HCT116 (cell line): ENCODE measurements at regions not wholly inside any gene's neighbourhood (a gene's known extent, or its start where the extent isn't known, plus 50 kb on each side); places are given as distances from the start of the nearest gene placed in this dataset.

Source experiments
- ATAC-seq: fragments of 200-7000 bp; cut with Tn5 transposase; 2 replicates; pipeline ENCODE4 v1.9.1; 2020; ENCODE audit warnings: mild to moderate bottlenecking, moderate library complexity
- BruUV-seq: library from RNA; stranded (reverse); fragments of 400-500 nt; replicated peaks from 2 replicates; lab custom pipeline; 2021; lab: Mats Ljungman, UMichigan
- CTCF ChIA-PET: fragments of 300-600 bp; sonication (Branson Sonifier 250); formaldehyde crosslinking; loops from one replicate; lab custom pipeline; 2021; ENCODE audit warnings: antibody characterized with exemption; lab: Charles Lee
- POLR2A ChIA-PET: fragments of 300-600, 350-600 bp; sonication (Branson Sonifier 250); formaldehyde crosslinking; loops from one replicate; lab custom pipeline; 2021; ENCODE audit warnings: antibody characterized with exemption; lab: Charles Lee
- RAD21 ChIA-PET, 2 experiments: fragments of 300-600 bp; sonication (Branson Sonifier 250); formaldehyde crosslinking; loops; one replicate each; lab custom pipeline; 2023; ENCODE audit warnings: low total read pairs in 2 of 2; ENCODE audit not compliant: uncharacterized antibody in 2 of 2, unreplicated experiment in 2 of 2, low non-redundant PET in 1 of 2; lab: Charles Lee
- DNase-seq: peaks from one replicate; pipeline ENCODE4 v3.0.0-alpha.2; 2010; ENCODE audit warnings: low read depth, low spot score
- H2AFZ ChIP-seq: fragments of 200-600 bp; shearing (Covaris generic), sonication (generic); 2 replicates; pipeline ENCODE4 v1.6.1; 2017; ENCODE audit warnings: low read depth, mixed run types, mixed read lengths, antibody characterized with exemption, low read length; ENCODE audit not compliant: poor library complexity, severe bottlenecking
- H3K27ac ChIP-seq: 2 replicates; pipeline ENCODE4 v1.5.1; 2012; ENCODE audit warnings: low read depth, low read length
- H3K27me3 ChIP-seq: fragments of 200-600 bp; sonication (generic); 2 replicates; pipeline ENCODE4 v1.6.1; 2016; ENCODE audit warnings: mixed run types, low read length, mixed read lengths; ENCODE audit not compliant: insufficient read depth
- H3K36me3 ChIP-seq, 2 experiments: fragments of 200-500 bp in 1 of 2; fragments of 200-600 bp in 1 of 2; sonication (Bioruptor generic) in 1 of 2; sonication (generic) in 1 of 2; 2 replicates each; pipeline versions ENCODE4 v1.5.1 to v1.6.1; 2014 to 2016; ENCODE audit warnings: low read length in 2 of 2, inconsistent platforms in 1 of 2, mixed read lengths in 1 of 2, mixed run types in 1 of 2; ENCODE audit not compliant: insufficient read depth in 2 of 2, control insufficient read depth in 1 of 2
- H3K4me1 ChIP-seq, 2 experiments: fragments of 200-600 bp in 1 of 2; sonication (generic) in 1 of 2; 2 replicates each; pipeline versions ENCODE4 v1.5.1 to v1.6.1; 2012 to 2017; ENCODE audit warnings: low read length in 2 of 2, inconsistent platforms in 1 of 2, mild to moderate bottlenecking in 1 of 2, mixed read lengths in 1 of 2, mixed run types in 1 of 2, moderate library complexity in 1 of 2; ENCODE audit not compliant: insufficient read depth in 2 of 2, control insufficient read depth in 1 of 2
- H3K4me2 ChIP-seq: fragments of 200-600 bp; sonication (generic); 2 replicates; pipeline ENCODE4 v1.6.1; 2017; ENCODE audit warnings: mixed run types, low read length, mixed read lengths
- H3K4me3 ChIP-seq, 2 experiments: fragments of 200-600 bp in 1 of 2; sonication (generic) in 1 of 2; replicated peaks in 1 of 2; 2 replicates each; pipeline ENCODE4 v1.5.1; 2011 to 2016; ENCODE audit warnings: low read length in 2 of 2, control low read depth in 1 of 2, low read depth in 1 of 2, mild to moderate bottlenecking in 1 of 2, mixed read lengths in 1 of 2, mixed run types in 1 of 2
- H3K79me2 ChIP-seq: fragments of 200-600 bp; sonication (generic); 2 replicates; pipeline ENCODE4 v1.6.1; 2017; ENCODE audit warnings: mild to moderate bottlenecking, mixed run types, low read length, moderate library complexity, mixed read lengths; ENCODE audit not compliant: insufficient read depth
- H3K9ac ChIP-seq: fragments of 200-600 bp; sonication (generic); 2 replicates; pipeline ENCODE4 v1.6.1; 2016; ENCODE audit warnings: low read length, mixed read lengths
- H3K9me2 ChIP-seq: fragments of 200-600 bp; sonication (generic), shearing (Covaris generic); 2 replicates; pipeline ENCODE4 v1.6.1; 2017; ENCODE audit warnings: mixed run types, mild to moderate bottlenecking, moderate library complexity; ENCODE audit not compliant: insufficient read depth
- H3K9me3 ChIP-seq, 2 experiments: fragments of 200-500 bp in 1 of 2; fragments of 200-600 bp in 1 of 2; sonication (Bioruptor generic) in 1 of 2; sonication (generic) in 1 of 2; 2 replicates each; pipeline ENCODE4 v1.6.1; 2014 to 2017; ENCODE audit warnings: low read length in 2 of 2, mixed read lengths in 2 of 2, inconsistent platforms in 1 of 2, low read depth in 1 of 2, mild to moderate bottlenecking in 1 of 2, mixed run types in 1 of 2, moderate library complexity in 1 of 2; ENCODE audit not compliant: control insufficient read depth in 1 of 2, insufficient read depth in 1 of 2
- H4K20me1 ChIP-seq: fragments of 200-600 bp; sonication (generic), shearing (Covaris generic); 2 replicates; pipeline ENCODE4 v1.6.1; 2017; ENCODE audit warnings: mixed run types, mild to moderate bottlenecking, moderate library complexity; ENCODE audit not compliant: insufficient read depth
- CBX3 ChIP-seq: IDR thresholded peaks from 2 replicates; pipeline ENCODE4 v1.6.1; 2012; ENCODE audit warnings: low read depth
- CTCF ChIP-seq, 3 experiments: fragments of 200-600 bp in 1 of 3; sonication (generic) in 1 of 3; IDR thresholded peaks in 2 of 3; conservative IDR thresholded peaks in 1 of 3; 2 replicates each; pipeline ENCODE4 v1.5.1; 2012 to 2017; ENCODE audit warnings: low read depth in 2 of 3, low read length in 2 of 3, antibody characterized with exemption in 1 of 3, borderline replicate concordance in 1 of 3, control low read depth in 1 of 3, mild to moderate bottlenecking in 1 of 3, mixed read lengths in 1 of 3, mixed run types in 1 of 3, moderate library complexity in 1 of 3; ENCODE audit not compliant: insufficient read depth in 1 of 3
- EZH2phosphoT487 ChIP-seq: fragments of 200-600 bp; IDR thresholded peaks from 2 replicates; pipeline ENCODE4 v1.6.1; 2018; ENCODE audit warnings: antibody characterized with exemption, borderline replicate concordance
- POLR2A ChIP-seq: IDR thresholded peaks from 2 replicates; pipeline ENCODE4 v1.7.0; 2011; ENCODE audit warnings: borderline replicate concordance; ENCODE audit not compliant: insufficient read depth, insufficient read length; ENCODE audit errors: extremely low read depth
- SRF ChIP-seq: IDR thresholded peaks from 2 replicates; pipeline ENCODE4 v1.6.1; 2012; ENCODE audit warnings: low read depth
- ZBTB33 ChIP-seq: IDR thresholded peaks from 2 replicates; pipeline ENCODE4 v1.6.1; 2011; ENCODE audit warnings: mild to moderate bottlenecking, low read length, moderate library complexity; ENCODE audit not compliant: insufficient replicate concordance; ENCODE audit errors: extremely low read depth
- ZNF274 ChIP-seq: fragments of 200-500 bp; sonication (Bioruptor generic); IDR thresholded peaks from 2 replicates; pipeline ENCODE4 v1.6.1; 2014; ENCODE audit warnings: mild to moderate bottlenecking, low read depth, low read length, inconsistent platforms
- intact Hi-C: fragments of 100-400 bp; cut with micrococcal nuclease; formaldehyde crosslinking; loops from 2 replicates; pipeline ENCODE4 v1.10.0; 2022

GRCh38 chr9:660227-660626 lies 181.3 kb upstream of the DMRT1 start:
- POLR2A ChIA-PET, result no interaction called here
- Histone ChIP-seq H3K9ac (no peak overlapping the region), H3K4me2 (no peak overlapping the region), H4K20me1 (no peaks in the 10 kb centered on the region), H3K9me2 (no peaks in the 10 kb centered on the region), H2AFZ (no peak overlapping the region), H3K4me1 (no peaks in the 10 kb centered on the region), H3K79me2 (no peaks in the 10 kb centered on the region), H3K4me3 (no peak overlapping the region), H3K36me3 (no peaks in the 10 kb centered on the region), H3K27me3 (no peaks in the 10 kb centered on the region), H3K27ac (no peak overlapping the region), H3K9me3 (no peaks in the 10 kb centered on the region)
- ATAC-seq, result no peak
- RAD21 ChIA-PET, result no interaction called here
- DNase-seq, result no peak
- TF ChIP-seq CBX3, result no peak
- TF ChIP-seq ZNF274, result no peak
- TF ChIP-seq EZH2phosphoT487, result no peak
- no peak for TF ChIP-seq SRF
- BruUV-seq, result no TSS peak
- CTCF ChIA-PET, result no interaction called here
- intact Hi-C loops, result no loop called here

- Histone ChIP-seq H3K9me2 (no peaks in the 10 kb centered on the region), H3K27me3 (no peaks in the 10 kb centered on the region), H3K4me2 (no peak overlapping the region), H2AFZ (no peak overlapping the region), H3K27ac (no peak overlapping the region), H3K36me3 (no peaks in the 10 kb centered on the region), H3K9me3 (no peaks in the 10 kb centered on the region), H3K4me3 (no peak overlapping the region), H3K4me1 (no peaks in the 10 kb centered on the region), H4K20me1 (no peaks in the 10 kb centered on the region), H3K9ac (no peak overlapping the region), H3K79me2 (no peaks in the 10 kb centered on the region)
- ChIA-PET CTCF (no interaction called here), RAD21 (no interaction called here), POLR2A (no interaction called here)
- TF ChIP-seq CTCF (IDR thresholded peaks at IDR 0.05 in 2 of 3, conservative IDR thresholded peaks at IDR 0.05 in 1 of 3; ENCODE audit: borderline replicate concordance in 1 of 3, insufficient read depth in 1 of 3, low read depth in 2 of 3, low read length in 2 of 3), result no peak
- no peak for TF ChIP-seq ZBTB33
- TF ChIP-seq POLR2A, result no peak
- DNase-seq (no peak), ATAC-seq (no peak)
- no TSS peak for BruUV-seq
- intact Hi-C loops, result no loop called here
Observed at GRCh38 chr9:663541-663940, 178.0 kb upstream of the DMRT1 start.
